ENCODE measurements at regions not wholly inside any gene's neighbourhood (a gene's known extent, or its start where the extent isn't known, plus 50 kb on each side); places are given as distances from the start of the nearest gene placed in this dataset.

DNA sequence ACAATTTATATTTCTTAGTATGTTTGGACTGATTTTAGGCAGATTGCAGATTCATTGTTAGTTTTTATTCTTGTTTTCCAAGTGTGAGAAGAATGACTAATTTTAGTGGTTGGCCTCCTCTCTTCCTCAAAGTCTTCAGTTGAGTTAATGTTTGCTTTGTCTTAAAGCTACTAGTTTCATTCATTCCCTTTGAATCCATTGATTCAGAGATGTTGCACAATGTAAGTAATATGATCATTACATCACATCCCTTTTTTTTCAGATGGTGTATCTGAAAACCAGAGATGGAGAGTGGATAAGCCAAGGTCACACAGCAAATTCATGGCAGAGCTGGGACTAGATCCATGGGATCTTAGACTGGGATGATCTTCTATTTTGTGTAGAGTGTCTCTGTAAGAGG, 577.5 kb downstream of the BCL11B start:
- TF ChIP-seq SUZ12 (IDR thresholded peaks at IDR 0.05; ENCODE audit: extremely low read depth, insufficient read depth, insufficient read length), result no peak
- no peak for TF ChIP-seq YY1 (IDR thresholded peaks at IDR 0.05; ENCODE audit: insufficient read depth, insufficient read length)
